ENCODE measurements at regions not wholly inside any gene's neighbourhood (a gene's known extent, or its start where the extent isn't known, plus 50 kb on each side); places are given as distances from the start of the nearest gene placed in this dataset.

- TF ChIP-seq CTCF (IDR thresholded peaks at IDR 0.05 in 2 of 3, conservative IDR thresholded peaks at IDR 0.05 in 1 of 3; ENCODE audit: insufficient read depth in 2 of 3, low read depth in 1 of 3, low read length in 3 of 3) (no peak), POLR2A (conservative IDR thresholded peaks at IDR 0.05) (no peak), RAD51 (IDR thresholded peaks at IDR 0.05; ENCODE audit: borderline replicate concordance, low read depth) (no peak), PHF8 (IDR thresholded peaks at IDR 0.05; ENCODE audit: borderline replicate concordance, low read length) (no peak), HBP1 (CRISPR knock-in tag; IDR thresholded peaks at IDR 0.05) (no peak)
Observed at GRCh38 chr1:59006932-59007331, 223.1 kb upstream of the JUN start.
